Activated T-helper 9 cell treated with anti-CD3 and anti-CD28 coated beads, Interleukin-2, amount 50 U/mL, for 16 hours (primary cell): ENCODE measurements at regions not wholly inside any gene's neighbourhood (a gene's known extent, or its start where the extent isn't known, plus 50 kb on each side); places are given as distances from the start of the nearest gene placed in this dataset.
"Not testable (repeated sequence)": the region's sequence is repeated elsewhere in the genome, so short reads cannot be mapped to it uniquely, and the experiment has no call there.

Source experiments
- DNase-seq: peaks from one replicate; pipeline ENCODE4 v3.0.0-alpha.2; 2020; ENCODE audit warnings: low read depth

GRCh38 chr15:39420853-39421192 lies 160.1 kb upstream of the THBS1 start:
- not testable (repeated sequence) for DNase-seq

GRCh38 chr15:39426552-39427532 lies 154.0 kb upstream of the THBS1 start:
- peak; percentile 54 for DNase-seq

GRCh38 chr15:39427705-39428104 lies 153.2 kb upstream of the THBS1 start:
- DNase-seq, result no peak

GRCh38 chr15:39429898-39430357 lies 151.0 kb upstream of the THBS1 start:
- DNase-seq, result no peak

GRCh38 chr15:39430389-39430788 lies 150.5 kb upstream of the THBS1 start:
- no peak for DNase-seq

- DNase-seq, result no peak
Observed at GRCh38 chr15:39431376-39431775, 149.5 kb upstream of the THBS1 start.

GRCh38 chr15:39432026-39432425 lies 148.9 kb upstream of the THBS1 start:
- DNase-seq, result no peak

- no peak for DNase-seq
Observed at GRCh38 chr15:39432912-39433348, 147.9 kb upstream of the THBS1 start.

- DNase-seq, result no peak
Observed at GRCh38 chr15:39433376-39433775, 147.5 kb upstream of the THBS1 start.

GRCh38 chr15:39434163-39434562 lies 146.7 kb upstream of the THBS1 start:
- no peak for DNase-seq

- no peak for DNase-seq
Observed at GRCh38 chr15:39434751-39435238, 146.1 kb upstream of the THBS1 start.

GRCh38 chr15:39435244-39435643 lies 145.6 kb upstream of the THBS1 start:
- no peak for DNase-seq

- DNase-seq, result no peak
Observed at GRCh38 chr15:39438260-39438659, 142.6 kb upstream of the THBS1 start.

GRCh38 chr15:39438799-39439592 lies 141.9 kb upstream of the THBS1 start:
- DNase-seq, result no peak

- DNase-seq, result no peak
Observed at GRCh38 chr15:39442898-39443297, 138.0 kb upstream of the THBS1 start.

GRCh38 chr15:39443659-39444219 lies 137.1 kb upstream of the THBS1 start:
- no peak for DNase-seq

GRCh38 chr15:39444735-39445470 lies 136.0 kb upstream of the THBS1 start:
- no peak for DNase-seq

- DNase-seq, result no peak
Observed at GRCh38 chr15:39445931-39446330, 134.9 kb upstream of the THBS1 start.

GRCh38 chr15:39447346-39447745 lies 133.5 kb upstream of the THBS1 start:
- no peak for DNase-seq

- no peak for DNase-seq
Observed at GRCh38 chr15:39447881-39448280, 133.0 kb upstream of the THBS1 start.

GRCh38 chr15:39448409-39448808 lies 132.5 kb upstream of the THBS1 start:
- no peak for DNase-seq
